ENCODE measurements at regions not wholly inside any gene's neighbourhood (a gene's known extent, or its start where the extent isn't known, plus 50 kb on each side); places are given as distances from the start of the nearest gene placed in this dataset.
"Not testable (repeated sequence)": the region's sequence is repeated elsewhere in the genome, so short reads cannot be mapped to it uniquely, and the experiment has no call there.

DNA sequence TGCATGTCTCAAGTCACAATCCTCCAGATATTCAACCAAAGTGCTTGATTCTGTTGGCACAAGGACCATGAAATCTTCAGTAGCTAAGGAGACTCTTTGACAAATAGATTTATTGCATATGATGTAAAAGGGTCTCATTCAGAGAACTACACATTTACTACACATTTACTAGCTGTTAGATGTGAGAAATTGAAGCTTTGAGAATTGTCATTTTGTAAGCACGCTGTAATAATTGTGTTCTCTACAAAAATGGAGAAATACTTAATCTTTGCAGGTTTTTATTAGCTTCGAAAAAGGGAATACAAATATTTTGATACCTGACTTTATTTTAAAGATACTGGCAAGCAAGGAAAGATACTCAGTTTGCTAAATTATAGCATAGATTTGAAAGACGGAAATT is 70.2 kb upstream of the CHD2 start:
- no peak for DNase-seq

DNA sequence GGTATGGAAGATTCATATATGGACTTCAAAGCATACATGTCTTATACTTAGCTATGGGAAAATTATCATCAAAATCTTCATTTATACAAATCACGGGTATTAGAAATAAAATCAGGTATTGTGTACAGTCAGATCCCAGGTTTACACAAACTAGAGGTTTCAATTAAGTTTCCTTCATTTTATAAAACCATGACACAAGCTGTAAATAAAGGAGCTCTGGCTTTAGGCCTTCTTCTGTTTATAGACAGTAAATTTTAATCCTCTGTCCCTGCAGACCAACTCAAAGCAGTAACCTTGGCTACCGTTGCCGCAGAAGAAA is 68.8 kb upstream of the CHD2 start:
- no peak for DNase-seq

DNA sequence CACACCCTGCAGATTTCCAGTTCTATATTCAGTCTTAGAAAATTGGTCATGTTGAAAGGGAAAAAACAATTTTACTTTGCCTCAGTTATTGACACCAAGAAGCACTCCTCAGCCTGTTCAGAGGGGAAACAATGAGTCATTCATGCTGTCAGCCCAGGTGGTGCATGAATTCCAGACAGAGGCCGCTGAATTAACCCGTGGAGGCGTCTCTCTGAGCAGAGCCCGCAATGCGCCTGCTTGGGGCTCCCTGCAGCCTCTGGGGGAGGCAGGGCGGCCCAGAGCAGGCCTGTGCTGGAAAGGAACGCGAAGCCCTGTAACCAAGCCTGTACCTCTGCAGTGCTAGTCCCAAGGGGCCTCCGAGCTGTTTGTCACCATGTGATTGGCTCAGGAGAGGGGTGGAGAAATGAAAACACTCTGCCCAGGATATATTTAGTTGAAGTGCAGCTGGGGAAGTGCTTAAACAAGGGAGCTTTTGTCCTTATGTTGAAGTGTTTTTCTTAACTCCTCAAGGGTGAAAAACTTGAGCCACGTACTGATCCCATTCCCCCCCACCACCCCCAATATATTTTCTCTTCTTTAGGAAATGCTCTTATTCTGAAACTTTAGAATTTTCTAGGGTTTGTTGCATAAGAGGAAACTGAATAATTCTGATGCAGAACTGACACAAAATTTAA is 68.3 kb upstream of the CHD2 start:
- DNase-seq: peak; percentile 95

DNA sequence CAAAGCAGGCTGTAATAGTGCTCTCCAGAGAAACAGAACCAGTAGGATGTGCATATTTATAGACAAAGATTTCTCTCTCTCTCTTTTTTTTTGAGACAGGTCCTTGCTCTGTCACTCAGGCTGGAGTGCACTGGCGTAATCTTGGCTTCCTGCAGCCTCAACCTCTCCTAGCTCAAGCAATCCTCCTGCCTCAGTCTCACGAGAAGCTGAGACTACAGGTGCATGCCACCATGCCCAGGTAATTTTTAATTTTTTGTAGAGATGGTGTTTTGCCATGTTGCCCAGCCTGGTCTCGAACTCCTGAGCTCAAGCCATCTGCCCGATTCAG is 67.1 kb upstream of the CHD2 start:
- DNase-seq: no peak

DNA sequence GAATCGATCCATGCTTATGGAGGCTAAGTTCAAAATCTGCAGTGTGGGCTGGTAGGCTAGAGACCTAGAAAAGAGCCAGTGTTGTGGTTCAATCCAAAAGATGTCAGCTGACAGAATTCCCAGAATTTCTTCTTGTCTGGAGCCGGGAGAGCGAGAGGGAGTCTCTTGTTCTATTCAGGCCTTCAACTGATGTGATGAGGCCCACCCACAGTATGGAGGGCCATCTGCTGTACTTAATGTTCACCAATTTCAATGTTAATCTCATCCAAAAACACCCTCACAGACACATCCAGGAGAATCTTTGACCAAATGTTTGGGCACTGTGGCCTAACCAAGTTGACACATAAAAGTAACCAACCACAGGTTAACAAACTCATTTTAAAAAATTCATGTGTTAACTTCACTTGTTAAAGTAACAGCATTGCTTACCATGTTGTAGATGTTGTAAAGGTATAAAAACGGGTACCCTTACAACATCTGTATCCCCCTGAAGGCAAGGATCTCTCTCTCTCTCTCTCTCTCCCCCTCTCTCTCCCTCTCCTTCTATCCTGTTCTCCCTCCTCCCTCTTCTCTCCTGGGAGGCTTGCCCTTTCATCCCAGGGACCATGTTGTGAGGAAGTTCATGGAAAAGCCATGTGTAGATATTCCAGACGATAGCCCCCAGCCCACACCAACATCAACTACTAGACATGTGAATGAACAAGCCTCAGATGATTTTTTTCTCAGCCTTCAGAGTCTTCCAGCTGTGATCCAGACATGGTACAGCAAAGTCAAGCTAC is 66.4 kb upstream of the CHD2 start:
- DNase-seq: no peak

DNA sequence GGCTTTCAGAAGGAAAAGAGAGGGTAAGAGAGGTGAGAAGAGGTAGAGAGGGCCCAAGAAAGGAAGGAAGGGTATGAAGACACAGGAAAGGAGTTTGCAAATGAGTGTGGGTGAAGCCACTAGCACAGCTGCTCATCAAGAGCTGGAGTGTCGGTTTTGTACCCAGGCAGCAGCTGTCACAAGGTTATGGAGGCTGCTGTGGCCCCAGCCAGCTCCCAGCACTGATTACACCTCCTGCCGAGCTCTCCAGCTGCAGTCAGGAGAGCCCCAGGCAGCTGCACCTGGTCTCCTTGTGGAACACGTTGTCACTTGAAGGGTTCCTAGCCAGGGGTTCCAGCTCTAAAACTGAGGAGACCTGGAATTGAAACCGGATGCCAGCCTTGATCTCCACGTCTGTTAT is 60.4 kb upstream of the CHD2 start:
- no peak for DNase-seq

DNA sequence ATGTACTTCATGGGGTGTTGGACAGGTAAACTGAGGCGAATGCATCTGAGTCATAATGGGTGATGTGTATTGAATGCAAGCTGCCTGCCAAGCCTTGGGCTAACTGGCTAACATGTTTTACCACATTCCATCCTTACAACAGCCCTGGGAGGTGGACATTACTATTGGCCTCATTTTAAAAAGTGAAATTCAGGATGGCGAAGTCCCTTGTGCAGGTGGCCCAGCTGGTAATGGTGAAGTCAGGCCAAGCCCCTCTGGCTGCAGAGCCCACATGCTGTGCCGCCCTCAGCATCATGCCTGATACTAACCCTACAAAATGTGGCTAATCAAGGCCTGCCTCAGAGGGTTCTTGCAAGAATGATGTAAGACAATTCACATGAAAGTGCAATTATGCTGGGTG is 60.0 kb upstream of the CHD2 start:
- no peak for DNase-seq

DNA sequence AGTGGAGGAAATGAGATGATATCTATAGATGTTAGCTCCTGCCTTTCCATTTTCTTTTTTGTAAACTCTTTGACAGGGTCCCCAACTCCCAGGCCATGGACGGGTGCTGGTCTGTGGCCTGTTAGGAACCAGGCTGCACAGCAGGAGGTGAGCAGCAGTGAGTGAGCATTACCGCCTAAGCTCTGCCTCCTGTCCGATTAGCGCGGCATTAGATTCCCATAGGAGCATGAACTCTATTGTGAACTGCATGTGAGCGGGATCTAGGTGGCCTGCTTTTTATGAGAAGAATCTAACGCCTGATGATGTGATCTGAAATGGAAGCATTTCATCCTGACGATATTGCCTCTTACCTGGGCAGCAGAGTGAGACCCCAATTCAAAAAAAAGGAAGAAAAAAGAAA is 56.8 kb upstream of the CHD2 start:
- no peak for DNase-seq

DNA sequence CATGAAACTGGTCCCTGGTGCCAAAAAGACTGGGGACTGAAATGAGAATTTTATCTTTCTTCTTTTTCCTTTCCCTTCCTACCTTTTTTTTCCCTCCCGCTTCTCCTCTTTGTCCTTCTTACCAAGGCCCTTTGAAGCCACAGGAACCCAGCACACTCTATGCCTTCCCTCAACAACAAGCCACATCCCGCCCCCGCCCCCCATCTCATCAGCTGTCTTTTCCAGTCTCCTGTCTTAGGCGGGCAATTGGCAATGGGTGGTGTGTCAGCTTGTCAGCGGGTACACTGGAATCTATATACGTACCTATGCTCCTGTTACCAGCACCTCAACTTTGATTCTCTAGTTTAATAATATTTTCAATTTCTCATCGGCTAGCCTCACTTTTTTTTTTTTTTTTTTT is 56.3 kb upstream of the CHD2 start:
- no peak for DNase-seq

DNA sequence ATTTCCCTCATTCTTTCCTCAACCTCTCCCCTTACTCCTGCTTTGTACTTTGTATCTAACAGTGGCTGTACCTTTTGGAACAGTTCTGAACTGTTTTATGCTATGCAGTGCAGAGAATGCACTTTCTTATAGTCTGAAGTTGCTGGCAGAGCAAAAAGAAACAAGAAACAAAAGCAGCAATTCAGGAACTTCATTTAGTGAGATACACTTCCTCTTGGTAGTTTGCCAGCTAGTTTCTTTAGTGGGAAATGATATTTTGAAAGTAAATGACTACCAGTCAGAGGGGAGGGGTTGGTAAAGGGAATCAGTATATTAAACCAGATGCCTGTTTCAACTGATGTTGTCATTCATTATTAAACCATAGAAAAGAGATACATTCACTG is 55.0 kb upstream of the CHD2 start:
- DNase-seq: no peak

DNA sequence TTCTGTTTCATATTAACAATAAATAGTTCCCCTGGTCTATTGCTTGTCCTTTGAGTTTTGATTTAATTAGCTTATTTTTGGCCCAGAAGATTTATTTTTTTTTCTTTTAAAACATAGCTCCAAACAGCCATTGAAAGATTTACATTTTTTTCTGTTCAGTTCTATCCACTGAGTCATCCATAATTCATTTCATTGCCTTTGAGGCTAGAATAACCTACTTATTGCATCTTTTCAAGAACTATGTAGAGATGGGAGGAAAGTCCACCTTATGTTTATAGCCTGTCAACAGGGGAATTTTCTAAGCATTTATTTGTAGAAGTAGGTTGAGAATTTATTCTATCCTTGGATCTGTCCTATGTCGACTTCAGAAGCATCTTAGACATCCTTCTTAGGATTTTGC is 53.4 kb upstream of the CHD2 start:
- DNase-seq: no peak

DNA sequence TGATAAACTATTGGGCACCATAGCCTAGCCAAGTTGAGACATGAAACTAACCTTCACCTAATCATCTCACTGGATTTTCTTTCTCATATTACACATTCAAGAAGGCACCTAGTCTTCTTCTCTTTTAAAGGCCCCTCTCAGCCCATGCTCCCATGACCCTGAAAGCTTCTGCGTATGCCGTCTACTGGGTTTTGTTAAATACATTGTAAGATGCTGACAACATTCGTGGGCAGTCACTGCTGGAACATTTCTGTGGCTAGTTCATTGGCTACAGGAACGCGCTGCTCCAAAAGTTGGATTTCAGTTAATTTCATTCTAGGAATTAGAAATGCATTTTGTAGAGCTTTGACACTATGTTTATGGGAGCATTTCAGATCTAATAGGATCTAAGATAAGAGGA is 52.3 kb upstream of the CHD2 start:
- DNase-seq: no peak

DNA sequence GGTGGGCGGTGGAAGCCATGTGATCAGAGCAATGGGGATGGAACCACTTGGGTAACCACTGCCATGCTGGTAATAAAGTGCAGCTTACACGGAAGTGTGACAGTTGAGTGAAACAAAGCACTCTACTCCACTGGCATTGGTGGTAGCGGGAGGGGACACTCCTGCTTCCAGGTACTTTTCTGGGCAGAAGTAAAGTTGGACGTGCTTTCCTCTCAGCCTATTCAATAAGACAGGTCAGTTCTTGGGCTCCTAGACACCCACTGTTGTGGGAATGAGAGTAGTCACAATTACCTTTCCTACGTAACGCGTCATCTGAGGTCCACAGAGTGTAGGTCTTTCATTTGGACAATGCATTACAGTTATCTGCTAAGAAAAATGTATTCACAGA is 51.7 kb upstream of the CHD2 start:
- no peak for DNase-seq

DNA sequence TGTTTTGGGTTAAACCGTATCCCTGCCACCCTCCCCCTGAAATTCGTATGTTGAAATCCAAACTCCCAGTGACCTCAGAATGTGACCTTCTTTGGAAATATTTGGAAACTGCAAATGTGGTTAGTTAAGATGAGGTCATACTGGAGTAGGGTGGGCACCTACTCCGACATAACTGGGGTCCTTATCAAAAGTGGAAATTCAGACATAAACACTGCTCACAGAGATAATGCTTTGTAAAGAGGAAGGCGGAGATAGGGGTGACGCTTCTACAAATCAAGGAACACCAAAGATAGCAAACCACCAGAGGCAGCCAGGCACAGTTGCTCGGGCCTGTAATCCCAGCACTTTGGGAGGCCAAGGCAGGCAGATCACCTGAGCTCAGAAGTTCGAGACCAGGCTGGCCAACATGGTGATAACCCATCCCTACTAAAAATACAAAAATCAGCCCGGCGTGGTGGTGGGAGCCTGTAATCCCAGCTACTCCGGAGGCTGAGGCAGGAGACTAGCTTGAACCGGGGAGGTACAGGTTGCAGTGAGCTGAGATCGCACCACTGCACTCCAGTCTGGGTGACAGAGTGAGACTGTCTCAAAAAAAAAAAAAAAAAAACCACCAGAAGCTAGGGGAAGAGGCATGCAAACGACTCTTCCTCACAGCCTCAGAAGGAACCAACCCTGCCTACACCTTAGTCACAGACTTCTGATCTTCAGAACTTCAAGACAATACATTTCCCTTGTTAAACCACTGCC is 51.1 kb upstream of the CHD2 start:
- DNase-seq: no peak

DNA sequence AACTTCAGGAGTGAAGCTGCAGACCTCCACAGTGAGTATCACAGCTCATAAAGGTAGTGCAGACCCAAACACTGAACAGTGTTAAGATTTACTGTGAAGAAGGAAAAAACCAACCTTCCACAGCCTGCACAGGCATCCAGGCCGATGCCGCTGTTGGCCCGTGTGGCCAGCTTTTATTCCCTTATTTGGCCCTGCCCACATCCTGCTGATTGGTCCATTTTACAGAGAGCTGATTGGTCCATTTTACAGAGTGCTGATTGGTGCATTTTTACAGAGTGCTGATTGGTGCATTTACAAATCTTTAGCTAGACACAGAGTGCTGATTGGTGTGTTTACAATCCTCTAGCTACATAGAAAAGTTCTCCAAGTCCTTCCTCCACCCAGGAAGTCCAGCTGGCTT is 49.9 kb upstream of the CHD2 start:
- DNase-seq: not testable (repeated sequence)

Data from NCI-H446 treated with DMSO at 0.1 percent for 48 hours (cell line).